Endothelial cell of umbilical vein (primary cell): ENCODE measurements at regions not wholly inside any gene's neighbourhood (a gene's known extent, or its start where the extent isn't known, plus 50 kb on each side); places are given as distances from the start of the nearest gene placed in this dataset.

Experiments used
- BruUV-seq: library from RNA; stranded (reverse); fragments of 400-500 nt; replicated peaks from 2 replicates; lab custom pipeline; 2021; lab: Mats Ljungman, UMichigan
- CTCF ChIA-PET: fragments of 300-600, 350-600 bp; sonication (Branson Sonifier 250); formaldehyde crosslinking; loops from one replicate; lab custom pipeline; 2021; ENCODE audit warnings: antibody characterized with exemption, inconsistent platforms; lab: Charles Lee
- POLR2A ChIA-PET: fragments of 300-600, 350-600 bp; sonication (Branson Sonifier 250); formaldehyde crosslinking; loops from one replicate; lab custom pipeline; 2021; ENCODE audit warnings: antibody characterized with exemption, inconsistent platforms; lab: Charles Lee
- DNase-seq: peaks from one replicate; pipeline ENCODE4 v3.0.0-alpha.2; 2011; ENCODE audit warnings: low read depth, low spot score
- FAIRE-seq: peaks from 2 replicates; lab custom pipeline; 2011; peaks lifted over from hg19 to GRCh38; lab: Jason Lieb, UNC
- H2AFZ ChIP-seq: 2 replicates; pipeline ENCODE4 v1.6.0; 2012; ENCODE audit warnings: low read depth, low read length, control low read depth, inconsistent platforms
- H3K27ac ChIP-seq: 2 replicates; pipeline ENCODE4 v1.5.1; 2011; ENCODE audit warnings: low read depth, mild to moderate bottlenecking, control low read depth, low read length, moderate library complexity; ENCODE audit not compliant: insufficient read depth
- H3K27me3 ChIP-seq, 2 experiments: 2 replicates each; pipeline versions ENCODE4 v1.6.0 to v1.6.1; 2011; ENCODE audit warnings: low read length in 2 of 2, mixed read lengths in 1 of 2; ENCODE audit not compliant: control insufficient read depth in 2 of 2, insufficient read depth in 2 of 2
- H3K36me3 ChIP-seq, 2 experiments: 2 replicates in 1 of 2; 3 replicates in 1 of 2; pipeline ENCODE4 v1.5.1; 2011; ENCODE audit warnings: low read length in 2 of 2, mild to moderate bottlenecking in 1 of 2, moderate library complexity in 1 of 2; ENCODE audit not compliant: control insufficient read depth in 2 of 2, insufficient read depth in 2 of 2; ENCODE audit errors: extremely low read depth in 1 of 2
- H3K4me1 ChIP-seq: 3 replicates; pipeline ENCODE4 v1.5.1; 2011; ENCODE audit warnings: mild to moderate bottlenecking, low read length; ENCODE audit not compliant: control insufficient read depth, insufficient read depth; ENCODE audit errors: extremely low read depth
- H3K4me2 ChIP-seq: 2 replicates; pipeline ENCODE4 v1.6.1; 2011; ENCODE audit warnings: low read length, control low read depth, mixed read lengths; ENCODE audit not compliant: insufficient read depth
- H3K4me3 ChIP-seq, 3 experiments: fragments of 200-600 bp in 1 of 3; sonication (generic), shearing (Covaris generic) in 1 of 3; replicated peaks in 1 of 3; 2 replicates each; pipeline ENCODE4 v1.5.1; 2011 to 2016; ENCODE audit warnings: control low read depth in 3 of 3, low read length in 3 of 3, mild to moderate bottlenecking in 2 of 3, inconsistent platforms in 1 of 3, low read depth in 1 of 3, moderate library complexity in 1 of 3; ENCODE audit not compliant: insufficient read depth in 1 of 3
- H3K79me2 ChIP-seq: 2 replicates; pipeline ENCODE4 v1.6.0; 2012; ENCODE audit warnings: low read length, inconsistent platforms; ENCODE audit not compliant: control insufficient read depth, insufficient read depth
- H3K9ac ChIP-seq: replicated peaks from 2 replicates; pipeline ENCODE3; 2011; ENCODE audit warnings: low read length, control low read depth; ENCODE audit not compliant: insufficient read depth; ENCODE audit errors: extremely low read depth
- H3K9me1 ChIP-seq: replicated peaks from 3 replicates; pipeline ENCODE4 v1.6.0; 2011; ENCODE audit warnings: mild to moderate bottlenecking, low read length; ENCODE audit not compliant: control insufficient read depth, insufficient read depth; ENCODE audit errors: extremely low read depth
- H3K9me3 ChIP-seq: replicated peaks from 2 replicates; pipeline ENCODE4 v1.5.1; 2012; ENCODE audit warnings: low read length, inconsistent platforms; ENCODE audit not compliant: control insufficient read depth, insufficient read depth
- H4K20me1 ChIP-seq: replicated peaks from 2 replicates; pipeline ENCODE3; 2011; ENCODE audit warnings: mild to moderate bottlenecking, low read length; ENCODE audit not compliant: control insufficient read depth, insufficient read depth; ENCODE audit errors: extremely low read depth
- CTCF ChIP-seq, 2 donors: IDR thresholded peaks; 1 replicate in 1 of 2; 2 replicates in 1 of 2; pipeline ENCODE4 v1.5.1; 2011; ENCODE audit warnings: low read length in 2 of 2, mild to moderate bottlenecking in 2 of 2, moderate library complexity in 2 of 2, control low read depth in 1 of 2, inconsistent platforms in 1 of 2, low read depth in 1 of 2; ENCODE audit not compliant: insufficient read depth in 1 of 2; ENCODE audit errors: extremely low read depth in 1 of 2
- EZH2 ChIP-seq: IDR thresholded peaks from 2 replicates; pipeline ENCODE4 v1.6.1; 2012; ENCODE audit warnings: borderline replicate concordance, low read depth, mild to moderate bottlenecking, moderate library complexity, low read length, inconsistent platforms; ENCODE audit not compliant: severe bottlenecking
- FOS ChIP-seq: IDR thresholded peaks from 2 replicates; pipeline ENCODE4 v1.6.1; 2011; ENCODE audit warnings: mild to moderate bottlenecking, low read length, moderate library complexity, borderline replicate concordance; ENCODE audit not compliant: insufficient read depth
- GATA2 ChIP-seq: IDR thresholded peaks from 2 replicates; pipeline ENCODE4 v1.7.0; 2011; ENCODE audit warnings: low read depth, mild to moderate bottlenecking, moderate library complexity, mixed read lengths, low read length; ENCODE audit not compliant: insufficient read length, insufficient read depth
- JUN ChIP-seq: IDR thresholded peaks from 2 replicates; pipeline ENCODE4 v1.6.1; 2011; ENCODE audit warnings: borderline replicate concordance, low read depth; ENCODE audit not compliant: insufficient read length, insufficient read depth
- MAX ChIP-seq: IDR thresholded peaks from 2 replicates; pipeline ENCODE4 v1.6.1; 2011; ENCODE audit not compliant: insufficient read depth, insufficient read length
- MYC ChIP-seq: IDR thresholded peaks from one replicate; pipeline ENCODE4 v1.6.1; 2011; ENCODE audit warnings: mild to moderate bottlenecking, low read depth, low read length
- POLR2A ChIP-seq: IDR thresholded peaks from 2 replicates; pipeline ENCODE4 v1.6.1; 2012; ENCODE audit warnings: low read depth, mild to moderate bottlenecking, control low read depth, low read length
- POLR2AphosphoS5 ChIP-seq: IDR thresholded peaks from 2 replicates; pipeline ENCODE4 v1.6.1; 2012; ENCODE audit warnings: low read depth, mild to moderate bottlenecking, control low read depth, low read length, moderate library complexity; ENCODE audit not compliant: insufficient read depth
- dilution Hi-C: fragments of 300-500 bp; cut with MboI; formaldehyde crosslinking; loops from one replicate; pipeline ENCODE4 v1.15.0; 2019; ENCODE audit warnings: low sequenced_read_pairs; ENCODE audit not compliant: extremely low pct_ligation_motif_present
- intact Hi-C: fragments of 100-400 bp; cut with micrococcal nuclease; formaldehyde crosslinking; loops from one replicate; pipeline ENCODE4 v1.10.0; 2022

GRCh38 chr2:53312181-53312580, 455.4 kb upstream of the CHAC2 start:
- H3K4me1 ChIP-seq: no peaks in the 10 kb centered on the region
- dilution Hi-C loops (no loop called here), intact Hi-C loops (no loop called here)
- no peaks in the 10 kb centered on the region for H3K36me3 ChIP-seq
- H2AFZ ChIP-seq: no peak overlapping the region
- H4K20me1 ChIP-seq: no peaks in the 10 kb centered on the region
- BruUV-seq: no TSS peak
- H3K27me3 ChIP-seq: no peaks in the 10 kb centered on the region
- POLR2A ChIA-PET: no interaction called here
- DNase-seq (no peak), FAIRE-seq (no peak)
- CTCF ChIA-PET: no interaction called here
- no peak overlapping the region for H3K4me3 ChIP-seq
- H3K4me2 ChIP-seq: no peak overlapping the region
- H3K27ac ChIP-seq: no peak overlapping the region
- no peaks in the 10 kb centered on the region for H3K9me3 ChIP-seq
- H3K9ac ChIP-seq: no peak overlapping the region
- TF ChIP-seq MAX (no peak), POLR2AphosphoS5 (no peak), CTCF (IDR thresholded peaks at IDR 0.05; ENCODE audit: extremely low read depth in 1 of 2, insufficient read depth in 1 of 2, low read depth in 1 of 2, low read length in 2 of 2) (no peak), JUN (no peak), FOS (no peak), EZH2 (no peak), POLR2A (no peak), MYC (no peak), GATA2 (no peak)
- no peaks in the 10 kb centered on the region for H3K9me1 ChIP-seq
- no peaks in the 10 kb centered on the region for H3K79me2 ChIP-seq
